GM23338 (cell line): ENCODE measurements at regions not wholly inside any gene's neighbourhood (a gene's known extent, or its start where the extent isn't known, plus 50 kb on each side); places are given as distances from the start of the nearest gene placed in this dataset.

Experiments
- CREB1 ChIP-seq: fragments of 250-450 bp; sonication (Bioruptor Pico); IDR thresholded peaks from 2 replicates; pipeline ENCODE4 v1.5.0; 2020; ENCODE audit warnings: low read depth, mild to moderate bottlenecking, moderate library complexity
- EZH2 ChIP-seq: fragments of 200-600 bp; sonication (generic); IDR thresholded peaks from one replicate; pipeline ENCODE4 v1.8.0; 2017; ENCODE audit warnings: antibody characterized with exemption, mild to moderate bottlenecking, low read depth; ENCODE audit not compliant: unreplicated experiment
- EZH2phosphoT487 ChIP-seq: fragments of 200-600 bp; sonication (generic); IDR thresholded peaks from one replicate; pipeline ENCODE4 v1.8.1; 2018; ENCODE audit warnings: antibody characterized with exemption; ENCODE audit not compliant: unreplicated experiment
- JUNB ChIP-seq: IDR thresholded peaks from one replicate; pipeline ENCODE4 v1.6.1; 2016; ENCODE audit warnings: antibody characterized with exemption; ENCODE audit not compliant: unreplicated experiment
- POLR2AphosphoS5 ChIP-seq: IDR thresholded peaks from 2 replicates; pipeline ENCODE4 v1.6.1; 2016; ENCODE audit warnings: antibody characterized with exemption, low read depth
- STAT1 ChIP-seq: IDR thresholded peaks from one replicate; pipeline ENCODE4 v1.6.1; 2016; ENCODE audit warnings: antibody characterized with exemption; ENCODE audit not compliant: unreplicated experiment
- ZNF114 ChIP-seq: fragments of 250-450 bp; sonication (Bioruptor Pico); IDR thresholded peaks from 2 replicates; pipeline ENCODE4 v1.5.0; 2020; ENCODE audit warnings: mild to moderate bottlenecking, moderate library complexity
- ZNF331 ChIP-seq: fragments of 250-450 bp; sonication (Bioruptor Pico); IDR thresholded peaks from 2 replicates; pipeline ENCODE4 v1.5.0; 2020; ENCODE audit warnings: low read depth, mild to moderate bottlenecking, moderate library complexity
- TF ChIP-seq, protein P1 (sequence below): IDR thresholded peaks from 2 replicates; pipeline ENCODE4 v1.6.1; 2016; ENCODE audit warnings: antibody characterized with exemption
- TF ChIP-seq, protein P2 (sequence below), 2 experiments: fragments of 200-600 bp in 1 of 2; sonication (generic) in 1 of 2; conservative IDR thresholded peaks; 2 replicates each; pipeline versions ENCODE4 v1.5.1 to v1.6.1; 2016 to 2017; ENCODE audit warnings: antibody characterized with exemption in 2 of 2, low read depth in 2 of 2, mild to moderate bottlenecking in 2 of 2, moderate library complexity in 1 of 2
- TF ChIP-seq, protein P3 (sequence below): IDR thresholded peaks from one replicate; pipeline ENCODE4 v1.6.1; 2018; ENCODE audit warnings: antibody characterized with exemption; ENCODE audit not compliant: unreplicated experiment
- TF ChIP-seq, protein P4 (sequence below): fragments of 250-450 bp; sonication (Bioruptor Pico); IDR thresholded peaks from 2 replicates; pipeline ENCODE4 v1.5.0; 2020; ENCODE audit warnings: mild to moderate bottlenecking, moderate library complexity

DNA sequence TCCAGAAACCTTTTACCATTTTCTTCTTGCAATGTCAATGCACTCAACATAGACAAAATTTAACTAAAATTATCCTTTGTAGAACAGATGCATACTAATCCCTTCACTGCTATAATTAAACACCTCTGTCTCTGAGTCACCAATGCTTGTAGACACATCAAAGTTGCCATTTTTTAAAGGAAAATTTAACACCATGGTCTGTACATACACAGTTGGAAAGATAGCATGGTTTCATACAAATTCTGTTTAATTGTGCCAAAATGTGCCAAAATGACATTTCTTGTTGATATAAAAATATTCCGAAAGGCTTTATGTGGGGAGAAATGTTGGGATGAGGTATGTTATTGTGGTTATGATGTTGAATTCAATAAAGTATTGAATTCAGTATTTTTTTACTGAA, 125.8 kb downstream of the NEUROD6 start:
- TF ChIP-seq, protein P1, sequence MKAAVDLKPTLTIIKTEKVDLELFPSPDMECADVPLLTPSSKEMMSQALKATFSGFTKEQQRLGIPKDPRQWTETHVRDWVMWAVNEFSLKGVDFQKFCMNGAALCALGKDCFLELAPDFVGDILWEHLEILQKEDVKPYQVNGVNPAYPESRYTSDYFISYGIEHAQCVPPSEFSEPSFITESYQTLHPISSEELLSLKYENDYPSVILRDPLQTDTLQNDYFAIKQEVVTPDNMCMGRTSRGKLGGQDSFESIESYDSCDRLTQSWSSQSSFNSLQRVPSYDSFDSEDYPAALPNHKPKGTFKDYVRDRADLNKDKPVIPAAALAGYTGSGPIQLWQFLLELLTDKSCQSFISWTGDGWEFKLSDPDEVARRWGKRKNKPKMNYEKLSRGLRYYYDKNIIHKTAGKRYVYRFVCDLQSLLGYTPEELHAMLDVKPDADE: no peak
- no peak for TF ChIP-seq ZNF331
- no peak for TF ChIP-seq POLR2AphosphoS5
- TF ChIP-seq, protein P2, sequence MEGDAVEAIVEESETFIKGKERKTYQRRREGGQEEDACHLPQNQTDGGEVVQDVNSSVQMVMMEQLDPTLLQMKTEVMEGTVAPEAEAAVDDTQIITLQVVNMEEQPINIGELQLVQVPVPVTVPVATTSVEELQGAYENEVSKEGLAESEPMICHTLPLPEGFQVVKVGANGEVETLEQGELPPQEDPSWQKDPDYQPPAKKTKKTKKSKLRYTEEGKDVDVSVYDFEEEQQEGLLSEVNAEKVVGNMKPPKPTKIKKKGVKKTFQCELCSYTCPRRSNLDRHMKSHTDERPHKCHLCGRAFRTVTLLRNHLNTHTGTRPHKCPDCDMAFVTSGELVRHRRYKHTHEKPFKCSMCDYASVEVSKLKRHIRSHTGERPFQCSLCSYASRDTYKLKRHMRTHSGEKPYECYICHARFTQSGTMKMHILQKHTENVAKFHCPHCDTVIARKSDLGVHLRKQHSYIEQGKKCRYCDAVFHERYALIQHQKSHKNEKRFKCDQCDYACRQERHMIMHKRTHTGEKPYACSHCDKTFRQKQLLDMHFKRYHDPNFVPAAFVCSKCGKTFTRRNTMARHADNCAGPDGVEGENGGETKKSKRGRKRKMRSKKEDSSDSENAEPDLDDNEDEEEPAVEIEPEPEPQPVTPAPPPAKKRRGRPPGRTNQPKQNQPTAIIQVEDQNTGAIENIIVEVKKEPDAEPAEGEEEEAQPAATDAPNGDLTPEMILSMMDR (conservative IDR thresholded peaks at IDR 0.05; ENCODE audit: low read depth in 2 of 2): no peak
- TF ChIP-seq, protein P3, sequence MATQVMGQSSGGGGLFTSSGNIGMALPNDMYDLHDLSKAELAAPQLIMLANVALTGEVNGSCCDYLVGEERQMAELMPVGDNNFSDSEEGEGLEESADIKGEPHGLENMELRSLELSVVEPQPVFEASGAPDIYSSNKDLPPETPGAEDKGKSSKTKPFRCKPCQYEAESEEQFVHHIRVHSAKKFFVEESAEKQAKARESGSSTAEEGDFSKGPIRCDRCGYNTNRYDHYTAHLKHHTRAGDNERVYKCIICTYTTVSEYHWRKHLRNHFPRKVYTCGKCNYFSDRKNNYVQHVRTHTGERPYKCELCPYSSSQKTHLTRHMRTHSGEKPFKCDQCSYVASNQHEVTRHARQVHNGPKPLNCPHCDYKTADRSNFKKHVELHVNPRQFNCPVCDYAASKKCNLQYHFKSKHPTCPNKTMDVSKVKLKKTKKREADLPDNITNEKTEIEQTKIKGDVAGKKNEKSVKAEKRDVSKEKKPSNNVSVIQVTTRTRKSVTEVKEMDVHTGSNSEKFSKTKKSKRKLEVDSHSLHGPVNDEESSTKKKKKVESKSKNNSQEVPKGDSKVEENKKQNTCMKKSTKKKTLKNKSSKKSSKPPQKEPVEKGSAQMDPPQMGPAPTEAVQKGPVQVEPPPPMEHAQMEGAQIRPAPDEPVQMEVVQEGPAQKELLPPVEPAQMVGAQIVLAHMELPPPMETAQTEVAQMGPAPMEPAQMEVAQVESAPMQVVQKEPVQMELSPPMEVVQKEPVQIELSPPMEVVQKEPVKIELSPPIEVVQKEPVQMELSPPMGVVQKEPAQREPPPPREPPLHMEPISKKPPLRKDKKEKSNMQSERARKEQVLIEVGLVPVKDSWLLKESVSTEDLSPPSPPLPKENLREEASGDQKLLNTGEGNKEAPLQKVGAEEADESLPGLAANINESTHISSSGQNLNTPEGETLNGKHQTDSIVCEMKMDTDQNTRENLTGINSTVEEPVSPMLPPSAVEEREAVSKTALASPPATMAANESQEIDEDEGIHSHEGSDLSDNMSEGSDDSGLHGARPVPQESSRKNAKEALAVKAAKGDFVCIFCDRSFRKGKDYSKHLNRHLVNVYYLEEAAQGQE: no peak
- TF ChIP-seq EZH2: no peak
- TF ChIP-seq EZH2phosphoT487: no peak
- no peak for TF ChIP-seq CREB1 (CRISPR knock-in tag)
- no peak for TF ChIP-seq JUNB
- no peak for TF ChIP-seq STAT1
- TF ChIP-seq ZNF114 (CRISPR knock-in tag): no peak
- TF ChIP-seq, protein P4, sequence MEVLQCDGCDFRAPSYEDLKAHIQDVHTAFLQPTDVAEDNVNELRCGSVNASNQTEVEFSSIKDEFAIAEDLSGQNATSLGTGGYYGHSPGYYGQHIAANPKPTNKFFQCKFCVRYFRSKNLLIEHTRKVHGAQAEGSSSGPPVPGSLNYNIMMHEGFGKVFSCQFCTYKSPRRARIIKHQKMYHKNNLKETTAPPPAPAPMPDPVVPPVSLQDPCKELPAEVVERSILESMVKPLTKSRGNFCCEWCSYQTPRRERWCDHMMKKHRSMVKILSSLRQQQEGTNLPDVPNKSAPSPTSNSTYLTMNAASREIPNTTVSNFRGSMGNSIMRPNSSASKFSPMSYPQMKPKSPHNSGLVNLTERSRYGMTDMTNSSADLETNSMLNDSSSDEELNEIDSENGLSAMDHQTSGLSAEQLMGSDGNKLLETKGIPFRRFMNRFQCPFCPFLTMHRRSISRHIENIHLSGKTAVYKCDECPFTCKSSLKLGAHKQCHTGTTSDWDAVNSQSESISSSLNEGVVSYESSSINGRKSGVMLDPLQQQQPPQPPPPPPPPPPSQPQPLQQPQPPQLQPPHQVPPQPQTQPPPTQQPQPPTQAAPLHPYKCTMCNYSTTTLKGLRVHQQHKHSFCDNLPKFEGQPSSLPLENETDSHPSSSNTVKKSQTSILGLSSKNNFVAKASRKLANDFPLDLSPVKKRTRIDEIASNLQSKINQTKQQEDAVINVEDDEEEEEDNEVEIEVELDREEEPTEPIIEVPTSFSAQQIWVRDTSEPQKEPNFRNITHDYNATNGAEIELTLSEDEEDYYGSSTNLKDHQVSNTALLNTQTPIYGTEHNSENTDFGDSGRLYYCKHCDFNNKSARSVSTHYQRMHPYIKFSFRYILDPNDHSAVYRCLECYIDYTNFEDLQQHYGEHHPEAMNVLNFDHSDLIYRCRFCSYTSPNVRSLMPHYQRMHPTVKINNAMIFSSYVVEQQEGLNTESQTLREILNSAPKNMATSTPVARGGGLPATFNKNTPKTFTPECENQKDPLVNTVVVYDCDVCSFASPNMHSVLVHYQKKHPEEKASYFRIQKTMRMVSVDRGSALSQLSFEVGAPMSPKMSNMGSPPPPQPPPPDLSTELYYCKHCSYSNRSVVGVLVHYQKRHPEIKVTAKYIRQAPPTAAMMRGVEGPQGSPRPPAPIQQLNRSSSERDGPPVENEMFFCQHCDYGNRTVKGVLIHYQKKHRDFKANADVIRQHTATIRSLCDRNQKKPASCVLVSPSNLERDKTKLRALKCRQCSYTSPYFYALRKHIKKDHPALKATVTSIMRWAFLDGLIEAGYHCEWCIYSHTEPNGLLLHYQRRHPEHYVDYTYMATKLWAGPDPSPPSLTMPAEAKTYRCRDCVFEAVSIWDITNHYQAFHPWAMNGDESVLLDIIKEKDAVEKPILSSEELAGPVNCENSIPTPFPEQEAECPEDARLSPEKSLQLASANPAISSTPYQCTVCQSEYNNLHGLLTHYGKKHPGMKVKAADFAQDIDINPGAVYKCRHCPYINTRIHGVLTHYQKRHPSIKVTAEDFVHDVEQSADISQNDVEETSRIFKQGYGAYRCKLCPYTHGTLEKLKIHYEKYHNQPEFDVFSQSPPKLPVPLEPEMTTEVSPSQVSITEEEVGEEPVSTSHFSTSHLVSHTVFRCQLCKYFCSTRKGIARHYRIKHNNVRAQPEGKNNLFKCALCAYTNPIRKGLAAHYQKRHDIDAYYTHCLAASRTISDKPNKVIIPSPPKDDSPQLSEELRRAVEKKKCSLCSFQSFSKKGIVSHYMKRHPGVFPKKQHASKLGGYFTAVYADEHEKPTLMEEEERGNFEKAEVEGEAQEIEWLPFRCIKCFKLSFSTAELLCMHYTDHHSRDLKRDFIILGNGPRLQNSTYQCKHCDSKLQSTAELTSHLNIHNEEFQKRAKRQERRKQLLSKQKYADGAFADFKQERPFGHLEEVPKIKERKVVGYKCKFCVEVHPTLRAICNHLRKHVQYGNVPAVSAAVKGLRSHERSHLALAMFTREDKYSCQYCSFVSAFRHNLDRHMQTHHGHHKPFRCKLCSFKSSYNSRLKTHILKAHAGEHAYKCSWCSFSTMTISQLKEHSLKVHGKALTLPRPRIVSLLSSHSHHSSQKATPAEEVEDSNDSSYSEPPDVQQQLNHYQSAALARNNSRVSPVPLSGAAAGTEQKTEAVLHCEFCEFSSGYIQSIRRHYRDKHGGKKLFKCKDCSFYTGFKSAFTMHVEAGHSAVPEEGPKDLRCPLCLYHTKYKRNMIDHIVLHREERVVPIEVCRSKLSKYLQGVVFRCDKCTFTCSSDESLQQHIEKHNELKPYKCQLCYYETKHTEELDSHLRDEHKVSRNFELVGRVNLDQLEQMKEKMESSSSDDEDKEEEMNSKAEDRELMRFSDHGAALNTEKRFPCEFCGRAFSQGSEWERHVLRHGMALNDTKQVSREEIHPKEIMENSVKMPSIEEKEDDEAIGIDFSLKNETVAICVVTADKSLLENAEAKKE (CRISPR knock-in tag): no peak
